HG02642 (cell line): ENCODE measurements at regions not wholly inside any gene's neighbourhood (a gene's known extent, or its start where the extent isn't known, plus 50 kb on each side); places are given as distances from the start of the nearest gene placed in this dataset.

Experiments
- ATAC-seq: cut with Tn5 transposase; IDR thresholded peaks from one replicate; pipeline ENCODE4 v1.9.1; 2021; ENCODE audit warnings: mild to moderate bottlenecking; ENCODE audit not compliant: unreplicated experiment, poor library complexity

GRCh38 chr19:31402529-31403316, 53.5 kb upstream of the TSHZ3 start:
- ATAC-seq: no peak

- ATAC-seq: no peak
These were observed 56.9 kb upstream of the TSHZ3 start for GRCh38 chr19:31406106-31406505.

- ATAC-seq: no peak
These were observed 59.4 kb upstream of the TSHZ3 start for GRCh38 chr19:31408460-31409124.

GRCh38 chr19:31413353-31413752, 64.1 kb upstream of the TSHZ3 start:
- no peak for ATAC-seq

- no peak for ATAC-seq
These were observed 66.1 kb upstream of the TSHZ3 start for GRCh38 chr19:31415322-31415721.

GRCh38 chr19:31416548-31416947, 67.3 kb upstream of the TSHZ3 start:
- no peak for ATAC-seq

- ATAC-seq: no peak
These were observed 68.8 kb upstream of the TSHZ3 start for GRCh38 chr19:31418055-31418454.

- ATAC-seq: no peak
These were observed 69.6 kb upstream of the TSHZ3 start for GRCh38 chr19:31418692-31419430.

- ATAC-seq: no peak
These were observed 70.7 kb upstream of the TSHZ3 start for GRCh38 chr19:31419871-31420445.

- no peak for ATAC-seq
These were observed 71.8 kb upstream of the TSHZ3 start for GRCh38 chr19:31421082-31421481.

GRCh38 chr19:31421856-31422255, 72.6 kb upstream of the TSHZ3 start:
- no peak for ATAC-seq

- ATAC-seq: no peak
These were observed 74.7 kb upstream of the TSHZ3 start for GRCh38 chr19:31423896-31424295.

GRCh38 chr19:31424861-31425620, 75.8 kb upstream of the TSHZ3 start:
- no peak for ATAC-seq

GRCh38 chr19:31427857-31428256, 78.6 kb upstream of the TSHZ3 start:
- ATAC-seq: no peak

- ATAC-seq: no peak
These were observed 81.1 kb upstream of the TSHZ3 start for GRCh38 chr19:31430381-31430780.

GRCh38 chr19:31432201-31432810, 83.1 kb upstream of the TSHZ3 start:
- no peak for ATAC-seq

- ATAC-seq: no peak
These were observed 87.0 kb upstream of the TSHZ3 start for GRCh38 chr19:31436121-31436776.

- ATAC-seq: no peak
These were observed 89.4 kb upstream of the TSHZ3 start for GRCh38 chr19:31438401-31439269.

- no peak for ATAC-seq
These were observed 90.0 kb upstream of the TSHZ3 start for GRCh38 chr19:31439270-31439573.
